Muscle of back (tissue), 3 donors: ENCODE measurements at regions not wholly inside any gene's neighbourhood (a gene's known extent, or its start where the extent isn't known, plus 50 kb on each side); places are given as distances from the start of the nearest gene placed in this dataset.
"Not testable (repeated sequence)": the region's sequence is repeated elsewhere in the genome, so short reads cannot be mapped to it uniquely, and the experiment has no call there.

Experiments used
- DNase-seq, 3 donors: peaks; one replicate each; pipeline versions ENCODE4 v3.0.0 to v3.0.0-alpha.2; 2013

GRCh38 chr1:213324859-213325258 lies 273.8 kb downstream of the RPS6KC1 start:
- DNase-seq = no peak

- DNase-seq = no peak
Measured at GRCh38 chr1:213325482-213325881, 274.4 kb downstream of the RPS6KC1 start.

GRCh38 chr1:213326281-213327016 lies 275.4 kb downstream of the RPS6KC1 start:
- DNase-seq = no peak

GRCh38 chr1:213327017-213327667 lies 276.1 kb downstream of the RPS6KC1 start:
- DNase-seq = peak; percentile 3 to 85 (median 44)

- no peak for DNase-seq
Measured at GRCh38 chr1:213329406-213330008, 278.5 kb downstream of the RPS6KC1 start.

- no peak for DNase-seq
Measured at GRCh38 chr1:213330281-213330680, 279.2 kb downstream of the RPS6KC1 start.

GRCh38 chr1:213331631-213332175 lies 280.7 kb downstream of the RPS6KC1 start:
- no peak for DNase-seq

GRCh38 chr1:213332491-213332890 lies 281.4 kb downstream of the RPS6KC1 start:
- DNase-seq = no peak

- DNase-seq = no peak
Measured at GRCh38 chr1:213333121-213333520, 282.1 kb downstream of the RPS6KC1 start.

GRCh38 chr1:213335084-213335483 lies 284.0 kb downstream of the RPS6KC1 start:
- no peak for DNase-seq

- no peak for DNase-seq
Measured at GRCh38 chr1:213337025-213337678, 286.1 kb downstream of the RPS6KC1 start.

GRCh38 chr1:213340593-213340992 lies 289.6 kb downstream of the RPS6KC1 start:
- DNase-seq = no peak

GRCh38 chr1:213345621-213346020 lies 294.6 kb downstream of the RPS6KC1 start:
- peak in 2 of 3 donors; percentile 5 to 14 for DNase-seq

GRCh38 chr1:213357403-213357802 lies 306.4 kb downstream of the RPS6KC1 start:
- no peak for DNase-seq

GRCh38 chr1:213358368-213358767 lies 307.3 kb downstream of the RPS6KC1 start:
- DNase-seq = not testable (repeated sequence)

- no peak for DNase-seq
Measured at GRCh38 chr1:213362598-213362997, 311.6 kb downstream of the RPS6KC1 start.

GRCh38 chr1:213366141-213366831 lies 315.2 kb downstream of the RPS6KC1 start:
- DNase-seq = no peak

- peak; percentile 14 to 50 (median 27) for DNase-seq
Measured at GRCh38 chr1:213369465-213369864, 318.4 kb downstream of the RPS6KC1 start.

- DNase-seq = no peak
Measured at GRCh38 chr1:213370523-213370922, 319.5 kb downstream of the RPS6KC1 start.

GRCh38 chr1:213371525-213371846 lies 320.4 kb downstream of the RPS6KC1 start:
- DNase-seq = no peak

GRCh38 chr1:213371847-213372619 lies 321.0 kb downstream of the RPS6KC1 start:
- DNase-seq = no peak
